ENCODE measurements at regions not wholly inside any gene's neighbourhood (a gene's known extent, or its start where the extent isn't known, plus 50 kb on each side); places are given as distances from the start of the nearest gene placed in this dataset.

- H3K27ac ChIP-seq, result no peak overlapping the region
- TF ChIP-seq ZFX (IDR thresholded peaks at IDR 0.05), result no peak
- no peak for TF ChIP-seq CTCF (conservative IDR thresholded peaks at IDR 0.05)
These were observed 142.2 kb upstream of the HMGA2 start for GRCh38 chr12:65682112-65682511.

GRCh38 chr12:65684906-65685305 lies 139.4 kb upstream of the HMGA2 start:
- H3K27ac ChIP-seq, result no peak overlapping the region
- TF ChIP-seq CTCF (conservative IDR thresholded peaks at IDR 0.05) (no peak), ZFX (IDR thresholded peaks at IDR 0.05) (no peak)

- TF ChIP-seq CTCF (conservative IDR thresholded peaks at IDR 0.05) (peak; percentile 77), ZFX (IDR thresholded peaks at IDR 0.05) (no peak)
- H3K27ac ChIP-seq, result no peak overlapping the region
These were observed 138.8 kb upstream of the HMGA2 start for GRCh38 chr12:65685514-65685913.

GRCh38 chr12:65689508-65689907 lies 134.8 kb upstream of the HMGA2 start:
- no peak overlapping the region for H3K27ac ChIP-seq
- TF ChIP-seq ZFX (IDR thresholded peaks at IDR 0.05), result no peak
- TF ChIP-seq CTCF (conservative IDR thresholded peaks at IDR 0.05), result no peak

GRCh38 chr12:65690477-65690876 lies 133.8 kb upstream of the HMGA2 start:
- no peak overlapping the region for H3K27ac ChIP-seq
- TF ChIP-seq ZFX (IDR thresholded peaks at IDR 0.05) (no peak), CTCF (conservative IDR thresholded peaks at IDR 0.05) (no peak)

- H3K27ac ChIP-seq, result no peak overlapping the region
- TF ChIP-seq CTCF (conservative IDR thresholded peaks at IDR 0.05) (no peak), ZFX (IDR thresholded peaks at IDR 0.05) (no peak)
These were observed 130.2 kb upstream of the HMGA2 start for GRCh38 chr12:65694130-65694529.

- TF ChIP-seq ZFX (IDR thresholded peaks at IDR 0.05) (no peak), CTCF (conservative IDR thresholded peaks at IDR 0.05) (no peak)
- no peak overlapping the region for H3K27ac ChIP-seq
These were observed 129.0 kb upstream of the HMGA2 start for GRCh38 chr12:65695113-65695865.

Data from C4-2B (cell line).